Left ventricle myocardium inferior (tissue), 1 donor: ENCODE measurements at regions not wholly inside any gene's neighbourhood (a gene's known extent, or its start where the extent isn't known, plus 50 kb on each side); places are given as distances from the start of the nearest gene placed in this dataset.

Source experiments
- DNase-seq: peaks from one replicate; pipeline ENCODE4 v3.0.0-alpha.2; 2020
- H3K27ac ChIP-seq: fragments of 200-600 bp; replicated peaks from 2 replicates; pipeline ENCODE4 v1.8.0; 2021
- H3K27me3 ChIP-seq: fragments of 200-600 bp; 2 replicates; pipeline ENCODE4 v1.8.0; 2021; ENCODE audit warnings: low read depth
- H3K36me3 ChIP-seq: fragments of 200-600 bp; 2 replicates; pipeline ENCODE4 v1.8.0; 2021
- H3K4me1 ChIP-seq: fragments of 200-600 bp; 2 replicates; pipeline ENCODE4 v1.8.0; 2021
- H3K4me3 ChIP-seq: fragments of 200-600 bp; 2 replicates; pipeline ENCODE4 v1.8.0; 2021; ENCODE audit warnings: mild to moderate bottlenecking, moderate library complexity
- H3K9me3 ChIP-seq: fragments of 200-600 bp; replicated peaks from 2 replicates; pipeline ENCODE4 v1.8.0; 2021
- intact Hi-C: fragments of 100-400 bp; cut with micrococcal nuclease; formaldehyde crosslinking; loops from one replicate; pipeline ENCODE4 v1.11.0; 2022
- TF ChIP-seq, protein P1 (sequence below): fragments of 200-600 bp; IDR thresholded peaks from 2 replicates; pipeline ENCODE4 v1.8.0; 2021; ENCODE audit warnings: antibody characterized with exemption, mild to moderate bottlenecking, borderline replicate concordance
- donor health status: DM: no; HTN: yes; CAD: no; lungs with severe emphysema.

DNA sequence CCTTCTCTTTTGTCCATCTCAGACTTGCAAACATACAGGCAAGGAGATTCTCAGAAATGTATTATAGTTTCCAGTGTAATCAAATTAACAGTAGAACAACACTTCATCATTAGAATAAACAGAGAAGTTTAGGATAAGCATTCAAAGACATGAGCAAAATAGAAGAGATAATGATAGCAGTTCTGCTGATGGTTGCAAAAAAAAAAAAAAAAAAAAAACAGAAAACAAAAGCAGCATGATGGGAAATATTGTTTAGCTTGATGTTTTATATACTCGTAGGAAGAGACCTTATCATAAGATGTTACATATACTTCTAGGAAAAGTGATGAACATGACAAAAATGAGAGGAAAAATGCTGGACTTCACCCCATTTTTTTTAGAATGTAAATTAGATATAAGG, 1356.2 kb downstream of the MAT2B start:
- Histone ChIP-seq H3K9me3 (peaks cover 11% of the 10 kb centered on the region), H3K27me3 (no peaks in the 10 kb centered on the region), H3K27ac (no peak overlapping the region), H3K4me1 (no peaks in the 10 kb centered on the region), H3K4me3 (no peak overlapping the region), H3K36me3 (no peaks in the 10 kb centered on the region)
- no peak for DNase-seq
- TF ChIP-seq, protein P1, sequence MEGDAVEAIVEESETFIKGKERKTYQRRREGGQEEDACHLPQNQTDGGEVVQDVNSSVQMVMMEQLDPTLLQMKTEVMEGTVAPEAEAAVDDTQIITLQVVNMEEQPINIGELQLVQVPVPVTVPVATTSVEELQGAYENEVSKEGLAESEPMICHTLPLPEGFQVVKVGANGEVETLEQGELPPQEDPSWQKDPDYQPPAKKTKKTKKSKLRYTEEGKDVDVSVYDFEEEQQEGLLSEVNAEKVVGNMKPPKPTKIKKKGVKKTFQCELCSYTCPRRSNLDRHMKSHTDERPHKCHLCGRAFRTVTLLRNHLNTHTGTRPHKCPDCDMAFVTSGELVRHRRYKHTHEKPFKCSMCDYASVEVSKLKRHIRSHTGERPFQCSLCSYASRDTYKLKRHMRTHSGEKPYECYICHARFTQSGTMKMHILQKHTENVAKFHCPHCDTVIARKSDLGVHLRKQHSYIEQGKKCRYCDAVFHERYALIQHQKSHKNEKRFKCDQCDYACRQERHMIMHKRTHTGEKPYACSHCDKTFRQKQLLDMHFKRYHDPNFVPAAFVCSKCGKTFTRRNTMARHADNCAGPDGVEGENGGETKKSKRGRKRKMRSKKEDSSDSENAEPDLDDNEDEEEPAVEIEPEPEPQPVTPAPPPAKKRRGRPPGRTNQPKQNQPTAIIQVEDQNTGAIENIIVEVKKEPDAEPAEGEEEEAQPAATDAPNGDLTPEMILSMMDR = no peak
- intact Hi-C loops = no loop called here

DNA sequence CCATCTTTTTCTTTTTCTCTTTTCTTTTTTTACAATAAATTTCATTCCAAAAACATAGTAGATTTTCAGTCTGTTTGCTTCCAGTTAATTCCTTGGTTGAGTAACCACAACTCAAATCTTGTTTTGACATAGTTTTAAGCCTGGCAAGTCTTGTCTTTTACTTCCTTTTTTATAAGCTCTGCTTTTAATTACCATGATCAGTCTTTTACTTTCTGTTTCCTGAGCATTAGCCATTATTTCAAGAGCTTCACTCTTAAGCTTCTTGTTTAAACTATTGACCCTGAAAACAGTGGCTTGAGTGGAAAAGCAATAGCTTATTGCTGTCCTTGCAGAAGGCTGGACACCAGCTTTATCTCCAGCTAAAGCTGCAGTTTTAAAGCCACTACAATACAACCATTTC, 1363.3 kb downstream of the MAT2B start:
- Histone ChIP-seq H3K27me3 (no peaks in the 10 kb centered on the region), H3K4me1 (no peaks in the 10 kb centered on the region), H3K9me3 (peaks cover 7% of the 10 kb centered on the region), H3K4me3 (no peak overlapping the region), H3K27ac (no peak overlapping the region), H3K36me3 (no peaks in the 10 kb centered on the region)
- DNase-seq = no peak
- TF ChIP-seq, protein P1 = no peak
- intact Hi-C loops = no loop called here

DNA sequence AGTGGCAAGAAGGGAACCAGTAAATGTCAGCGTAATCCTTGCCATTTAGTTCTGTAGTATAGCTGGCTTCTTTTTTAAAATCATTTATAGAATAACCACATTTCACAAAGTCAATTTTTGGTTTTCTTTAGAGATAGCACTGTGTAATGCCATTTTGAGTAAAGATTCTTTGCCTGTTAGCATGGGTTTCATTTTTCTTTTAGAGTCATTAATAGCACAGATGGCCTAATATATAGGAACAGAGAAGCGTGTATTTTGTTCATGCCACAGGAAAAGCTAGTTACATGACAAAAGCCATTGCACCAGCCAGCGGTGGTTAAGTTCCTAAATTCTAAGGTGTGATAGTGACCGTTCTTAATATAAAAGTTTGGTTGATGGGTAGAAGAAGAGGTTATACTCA, 1363.9 kb downstream of the MAT2B start:
- peaks cover 13% of the 10 kb centered on the region for H3K9me3 ChIP-seq
- TF ChIP-seq, protein P1 = no peak
- DNase-seq = no peak
- H3K27ac ChIP-seq = no peak overlapping the region
- intact Hi-C loops = no loop called here
- no peak overlapping the region for H3K4me3 ChIP-seq
- no peaks in the 10 kb centered on the region for H3K36me3 ChIP-seq
- no peaks in the 10 kb centered on the region for H3K27me3 ChIP-seq
- no peaks in the 10 kb centered on the region for H3K4me1 ChIP-seq

DNA sequence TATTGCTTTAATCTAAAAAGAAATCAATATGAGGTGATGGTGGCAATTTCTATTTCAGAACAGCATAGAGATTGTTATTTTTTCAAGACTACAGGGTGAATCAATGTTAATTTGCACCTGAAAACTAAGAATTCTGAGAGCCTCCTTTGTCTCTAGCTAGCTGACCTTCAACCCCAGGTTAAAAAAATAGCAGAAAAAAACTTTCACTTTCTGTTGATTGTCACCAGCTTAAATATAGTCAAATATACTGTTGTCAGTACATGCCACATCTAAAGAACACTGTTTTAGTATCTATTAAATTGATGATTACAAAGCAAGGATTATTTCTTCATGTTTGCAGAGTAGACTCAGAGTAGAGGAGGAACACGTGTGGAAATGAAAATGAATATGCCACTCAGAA, 1371.4 kb downstream of the MAT2B start:
- Histone ChIP-seq H3K9me3 (peaks cover 71% of the 10 kb centered on the region), H3K4me3 (no peak overlapping the region), H3K27me3 (no peaks in the 10 kb centered on the region), H3K27ac (no peak overlapping the region), H3K4me1 (no peaks in the 10 kb centered on the region), H3K36me3 (no peaks in the 10 kb centered on the region)
- intact Hi-C loops = no loop called here
- DNase-seq = no peak
- TF ChIP-seq, protein P1 = no peak

DNA sequence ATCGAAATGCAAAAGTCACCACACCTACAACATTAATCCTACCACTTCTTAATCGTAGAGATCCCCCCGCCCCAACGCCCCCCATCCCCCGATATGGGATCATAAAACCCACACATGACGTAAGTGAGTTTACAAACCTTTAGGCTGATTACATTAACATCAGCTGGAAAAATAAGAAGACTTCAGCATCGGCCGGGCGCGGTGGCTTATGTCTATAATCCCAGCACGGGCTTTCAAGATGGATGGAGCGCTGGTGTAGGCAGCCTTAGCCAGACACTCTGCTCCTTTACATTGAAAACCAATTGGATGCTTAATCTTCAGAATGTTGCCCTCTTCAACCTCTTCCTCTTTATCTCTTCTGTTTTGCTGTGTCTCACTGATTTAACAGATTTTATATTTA, 1376.0 kb downstream of the MAT2B start:
- Histone ChIP-seq H3K27ac (no peak overlapping the region), H3K36me3 (no peaks in the 10 kb centered on the region), H3K9me3 (peaks cover 41% of the 10 kb centered on the region), H3K4me1 (no peaks in the 10 kb centered on the region), H3K4me3 (no peak overlapping the region), H3K27me3 (no peaks in the 10 kb centered on the region)
- intact Hi-C loops = no loop called here
- TF ChIP-seq, protein P1 = no peak
- DNase-seq = no peak

DNA sequence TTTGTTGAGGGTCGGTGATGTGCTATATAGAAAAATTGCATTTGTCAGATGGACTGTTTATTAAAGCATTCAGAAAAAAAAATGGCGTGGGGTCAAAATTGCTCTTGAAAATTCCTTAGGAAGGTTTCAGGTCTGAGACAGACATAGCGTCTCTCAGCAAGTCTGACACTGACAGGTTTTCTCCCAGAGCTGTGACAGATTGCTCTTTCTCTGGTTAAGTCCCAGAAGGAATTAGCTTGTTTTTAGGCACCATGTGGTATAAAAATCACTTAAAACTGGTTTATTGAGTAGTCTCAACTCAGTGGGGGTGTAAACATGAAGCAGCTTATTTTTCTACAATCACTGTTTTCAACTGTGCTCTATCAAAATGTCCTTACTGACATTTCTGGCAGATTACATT, 1379.8 kb downstream of the MAT2B start:
- H3K36me3 ChIP-seq = no peaks in the 10 kb centered on the region
- no peaks in the 10 kb centered on the region for H3K27me3 ChIP-seq
- intact Hi-C loops = no loop called here
- H3K27ac ChIP-seq = no peak overlapping the region
- DNase-seq = no peak
- H3K4me3 ChIP-seq = no peak overlapping the region
- H3K4me1 ChIP-seq = no peaks in the 10 kb centered on the region
- peaks cover 12% of the 10 kb centered on the region for H3K9me3 ChIP-seq
- TF ChIP-seq, protein P1 = no peak
